Peyer's patch (tissue), 4 donors: ENCODE measurements at regions not wholly inside any gene's neighbourhood (a gene's known extent, or its start where the extent isn't known, plus 50 kb on each side); places are given as distances from the start of the nearest gene placed in this dataset.

Experiments
- POLR2A ChIP-seq, 2 donors: fragments of 450-650 bp; IDR thresholded peaks; one replicate each; pipeline ENCODE4 v1.5.1; 2017; ENCODE audit warnings: antibody characterized with exemption in 2 of 2, mild to moderate bottlenecking in 2 of 2, moderate library complexity in 2 of 2
- TF ChIP-seq, protein P1 (sequence below), 6 experiments: fragments of 450-650 bp in 4 of 6; fragments of 200-600 bp in 2 of 6; sonication (generic) in 1 of 6; IDR thresholded peaks; one replicate each; pipeline ENCODE4 v1.5.1; 2017 to 2019; ENCODE audit warnings: antibody characterized with exemption in 6 of 6, mild to moderate bottlenecking in 3 of 6, moderate library complexity in 1 of 6

DNA sequence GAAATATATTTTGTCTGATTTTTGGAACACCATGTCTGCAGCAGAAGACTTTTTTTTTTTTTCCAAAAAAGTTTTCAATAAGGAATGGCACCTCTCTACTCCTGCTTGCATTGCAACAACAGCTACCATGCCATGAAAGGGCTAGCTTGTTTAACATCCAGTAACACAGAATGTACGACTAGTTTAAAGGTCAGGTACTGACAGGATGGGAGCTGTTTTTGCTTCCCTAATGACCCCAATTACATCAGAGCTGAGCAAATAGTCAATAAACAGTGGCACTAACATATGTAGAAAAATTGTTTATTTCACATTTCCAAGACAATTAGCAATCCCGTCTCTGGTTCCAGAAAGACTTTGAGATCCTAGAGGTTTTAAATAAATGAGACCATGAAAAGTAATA, 693.8 kb downstream of the NR2F1-AS1 start:
- TF ChIP-seq, protein P1, sequence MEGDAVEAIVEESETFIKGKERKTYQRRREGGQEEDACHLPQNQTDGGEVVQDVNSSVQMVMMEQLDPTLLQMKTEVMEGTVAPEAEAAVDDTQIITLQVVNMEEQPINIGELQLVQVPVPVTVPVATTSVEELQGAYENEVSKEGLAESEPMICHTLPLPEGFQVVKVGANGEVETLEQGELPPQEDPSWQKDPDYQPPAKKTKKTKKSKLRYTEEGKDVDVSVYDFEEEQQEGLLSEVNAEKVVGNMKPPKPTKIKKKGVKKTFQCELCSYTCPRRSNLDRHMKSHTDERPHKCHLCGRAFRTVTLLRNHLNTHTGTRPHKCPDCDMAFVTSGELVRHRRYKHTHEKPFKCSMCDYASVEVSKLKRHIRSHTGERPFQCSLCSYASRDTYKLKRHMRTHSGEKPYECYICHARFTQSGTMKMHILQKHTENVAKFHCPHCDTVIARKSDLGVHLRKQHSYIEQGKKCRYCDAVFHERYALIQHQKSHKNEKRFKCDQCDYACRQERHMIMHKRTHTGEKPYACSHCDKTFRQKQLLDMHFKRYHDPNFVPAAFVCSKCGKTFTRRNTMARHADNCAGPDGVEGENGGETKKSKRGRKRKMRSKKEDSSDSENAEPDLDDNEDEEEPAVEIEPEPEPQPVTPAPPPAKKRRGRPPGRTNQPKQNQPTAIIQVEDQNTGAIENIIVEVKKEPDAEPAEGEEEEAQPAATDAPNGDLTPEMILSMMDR (IDR thresholded peaks at IDR 0.05): no peak
- TF ChIP-seq POLR2A (IDR thresholded peaks at IDR 0.05): no peak
